CD4-positive, alpha-beta T cell (primary cell): ENCODE measurements at regions not wholly inside any gene's neighbourhood (a gene's known extent, or its start where the extent isn't known, plus 50 kb on each side); places are given as distances from the start of the nearest gene placed in this dataset.
A peak's percentile ranks its signal among the peaks of the same experiment; 100 is the strongest.

Experiments used
- ATAC-seq: fragments of 200-7000 bp; cut with Tn5 transposase; one replicate; pipeline ENCODE4 v1.10.0; 2022; ENCODE audit warnings: mild to moderate bottlenecking; ENCODE audit not compliant: poor library complexity
- CTCF ChIA-PET: fragments of 350-600 bp; sonication (Branson Sonifier 250); formaldehyde crosslinking; loops from one replicate; lab custom pipeline; 2021; ENCODE audit warnings: antibody characterized with exemption, inconsistent platforms; lab: Charles Lee
- POLR2A ChIA-PET: fragments of 350-600 bp; sonication (Branson Sonifier 250); formaldehyde crosslinking; loops from one replicate; lab custom pipeline; 2021; ENCODE audit warnings: antibody characterized with exemption, inconsistent platforms; lab: Charles Lee
- DNase-seq, 14 experiments: peaks; one replicate each; pipeline ENCODE4 v3.0.0-alpha.2; 2013 to 2020; ENCODE audit warnings: mixed read lengths in 2 of 14
- H3K27ac ChIP-seq, 2 donors: one replicate each; pipeline versions ENCODE4 v1.5.1 to v1.7.0; 2013; ENCODE audit warnings: low read length in 2 of 2, low read depth in 1 of 2, mild to moderate bottlenecking in 1 of 2
- H3K27me3 ChIP-seq, 2 experiments: 1 replicate in 1 of 2; 2 replicates in 1 of 2; pipeline versions ENCODE4 v1.6.1 to v1.7.0; 2013; ENCODE audit warnings: low read length in 2 of 2, control low read depth in 1 of 2, mild to moderate bottlenecking in 1 of 2, moderate library complexity in 1 of 2; ENCODE audit not compliant: insufficient read depth in 2 of 2, control insufficient read depth in 1 of 2
- H3K36me3 ChIP-seq: one replicate; pipeline ENCODE4 v1.6.1; 2013; ENCODE audit warnings: low read length, control low read depth; ENCODE audit not compliant: insufficient read depth
- H3K4me1 ChIP-seq: one replicate; pipeline ENCODE4 v1.6.1; 2013; ENCODE audit warnings: low read length, control low read depth; ENCODE audit not compliant: insufficient read depth
- H3K4me3 ChIP-seq: one replicate; pipeline ENCODE4 v1.5.1; 2013; ENCODE audit warnings: mild to moderate bottlenecking, low read length, moderate library complexity
- H3K9me3 ChIP-seq, 2 experiments: 1 replicate in 1 of 2; 2 replicates in 1 of 2; pipeline versions ENCODE4 v1.6.1 to v1.7.0; 2013; ENCODE audit warnings: low read length in 2 of 2, mild to moderate bottlenecking in 2 of 2, control low read depth in 1 of 2, moderate library complexity in 1 of 2; ENCODE audit not compliant: control insufficient read depth in 1 of 2, insufficient read depth in 1 of 2
- H3K27ac Mint-ChIP-seq: one replicate; pipeline ENCODE4 v1.8.0; 2020; ENCODE audit warnings: mixed read lengths
- H3K27me3 Mint-ChIP-seq: one replicate; pipeline ENCODE4 v1.8.0; 2021; ENCODE audit warnings: mixed read lengths
- H3K36me3 Mint-ChIP-seq: one replicate; pipeline ENCODE4 v1.8.0; 2021; ENCODE audit warnings: low read depth, mixed read lengths
- H3K4me1 Mint-ChIP-seq: one replicate; pipeline ENCODE4 v1.8.0; 2021; ENCODE audit warnings: low read depth, mixed read lengths
- H3K4me3 Mint-ChIP-seq: one replicate; pipeline ENCODE4 v1.8.0; 2020; ENCODE audit warnings: mild to moderate bottlenecking, mixed read lengths
- H3K9me3 Mint-ChIP-seq: one replicate; pipeline ENCODE4 v1.8.0; 2020; ENCODE audit warnings: mixed read lengths
- intact Hi-C, 2 experiments: fragments of 100-400 bp; cut with DNase I in 1 of 2; cut with micrococcal nuclease in 1 of 2; formaldehyde crosslinking; loops; one replicate each; pipeline versions ENCODE4 v1.15.1 to v1.9.0; 2023 to 2025; cut with DNase I, micrococcal nuclease
- TF ChIP-seq, protein P1 (sequence below): fragments of 200-600 bp; IDR thresholded peaks from one replicate; pipeline ENCODE4 v1.8.0; 2022; ENCODE audit warnings: antibody characterized with exemption, mild to moderate bottlenecking

DNA sequence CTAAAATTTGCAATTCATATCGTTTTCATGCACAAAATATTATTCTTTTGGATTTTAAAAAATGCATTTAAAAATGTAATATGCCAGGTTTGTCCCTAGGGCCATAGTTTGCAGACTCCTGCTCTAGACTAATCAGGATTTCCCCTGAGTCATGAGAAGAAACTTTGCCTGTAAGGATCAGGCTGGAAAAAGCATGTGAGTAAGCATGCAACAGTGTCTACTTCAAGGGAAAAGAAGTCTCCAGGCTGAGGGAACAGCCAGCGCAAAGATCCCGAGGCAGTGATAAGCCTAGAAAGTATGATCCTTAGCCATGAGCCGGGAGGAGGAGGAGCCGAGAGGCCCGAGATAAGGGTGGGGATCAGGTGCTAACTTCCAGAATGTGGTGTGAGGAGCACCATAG, 382.8 kb upstream of the CFAP20DC start:
- Mint-ChIP-seq H3K36me3 (no peaks in the 10 kb centered on the region), H3K9me3 (no peaks in the 10 kb centered on the region), H3K4me1 (peaks cover 24% of the 10 kb centered on the region), H3K27ac (no peak overlapping the region), H3K27me3 (no peaks in the 10 kb centered on the region), H3K4me3 (no peak overlapping the region)
- no peak overlapping the region for H3K4me3 ChIP-seq
- TF ChIP-seq, protein P1, sequence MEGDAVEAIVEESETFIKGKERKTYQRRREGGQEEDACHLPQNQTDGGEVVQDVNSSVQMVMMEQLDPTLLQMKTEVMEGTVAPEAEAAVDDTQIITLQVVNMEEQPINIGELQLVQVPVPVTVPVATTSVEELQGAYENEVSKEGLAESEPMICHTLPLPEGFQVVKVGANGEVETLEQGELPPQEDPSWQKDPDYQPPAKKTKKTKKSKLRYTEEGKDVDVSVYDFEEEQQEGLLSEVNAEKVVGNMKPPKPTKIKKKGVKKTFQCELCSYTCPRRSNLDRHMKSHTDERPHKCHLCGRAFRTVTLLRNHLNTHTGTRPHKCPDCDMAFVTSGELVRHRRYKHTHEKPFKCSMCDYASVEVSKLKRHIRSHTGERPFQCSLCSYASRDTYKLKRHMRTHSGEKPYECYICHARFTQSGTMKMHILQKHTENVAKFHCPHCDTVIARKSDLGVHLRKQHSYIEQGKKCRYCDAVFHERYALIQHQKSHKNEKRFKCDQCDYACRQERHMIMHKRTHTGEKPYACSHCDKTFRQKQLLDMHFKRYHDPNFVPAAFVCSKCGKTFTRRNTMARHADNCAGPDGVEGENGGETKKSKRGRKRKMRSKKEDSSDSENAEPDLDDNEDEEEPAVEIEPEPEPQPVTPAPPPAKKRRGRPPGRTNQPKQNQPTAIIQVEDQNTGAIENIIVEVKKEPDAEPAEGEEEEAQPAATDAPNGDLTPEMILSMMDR, result no peak
- POLR2A ChIA-PET, result no interaction called here
- no peaks in the 10 kb centered on the region for H3K27me3 ChIP-seq
- DNase-seq (no peak), ATAC-seq (no peak)
- intact Hi-C loops, result loop anchor here in 1 of 2 experiments (2.0 kb wide), 1 partner anchor 16 kb away; no protein-coding TSS in a partner anchor
- no peak overlapping the region for H3K27ac ChIP-seq
- peaks cover 0 to 5% of the 10 kb centered on the region in 2 experiments for H3K9me3 ChIP-seq
- H3K36me3 ChIP-seq, result no peaks in the 10 kb centered on the region
- CTCF ChIA-PET, result no interaction called here
- H3K4me1 ChIP-seq, result peaks cover 6% of the 10 kb centered on the region

DNA sequence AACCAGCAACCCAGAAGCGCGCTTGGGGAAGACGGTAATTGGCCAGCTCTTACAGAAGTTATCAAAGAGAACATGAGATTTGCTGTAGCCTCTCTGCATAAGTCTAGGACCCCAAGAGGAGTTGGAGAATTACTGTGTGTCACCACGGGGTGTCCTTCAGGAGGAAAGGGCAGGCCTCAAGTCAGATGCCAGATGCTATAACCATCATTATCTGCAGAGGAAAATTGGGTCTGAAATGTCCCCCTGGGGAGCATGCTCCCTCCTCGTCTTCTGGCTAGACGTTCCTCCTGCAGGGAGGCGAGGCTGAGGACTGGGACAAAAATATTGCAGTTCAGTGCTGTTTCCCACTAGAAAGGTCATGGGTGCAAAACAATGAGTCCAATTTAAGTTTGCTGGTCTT, 380.5 kb upstream of the CFAP20DC start:
- no peak overlapping the region for H3K4me3 Mint-ChIP-seq
- no peak for ATAC-seq

DNA sequence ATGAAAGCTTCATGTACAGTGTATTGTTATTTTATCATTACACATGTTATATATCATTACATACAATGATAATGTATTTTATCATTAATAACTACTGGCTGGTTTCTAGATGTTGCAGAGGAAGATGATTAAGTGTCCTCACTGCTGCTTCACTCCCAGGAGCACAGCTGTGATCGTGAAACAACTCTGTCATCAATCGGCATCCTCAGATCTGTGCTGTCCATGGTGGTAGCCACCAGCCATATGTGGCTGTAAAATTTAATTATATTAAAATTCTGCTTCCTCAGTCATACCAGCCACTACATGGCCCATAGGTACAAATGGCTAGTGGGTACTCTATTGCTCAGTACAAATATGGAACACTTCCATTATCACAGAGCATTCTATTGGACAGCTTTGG, 379.4 kb upstream of the CFAP20DC start:
- H3K27me3 ChIP-seq, result no peaks in the 10 kb centered on the region
- Mint-ChIP-seq H3K36me3 (no peaks in the 10 kb centered on the region), H3K4me3 (no peak overlapping the region), H3K27me3 (no peaks in the 10 kb centered on the region), H3K27ac (peak overlapping the region; percentile 2), H3K4me1 (peaks cover 48% of the 10 kb centered on the region), H3K9me3 (no peaks in the 10 kb centered on the region)
- CTCF ChIA-PET, result interaction anchor here (0.6 to 1.6 kb wide), 2 partner anchors 9 to 277 kb away, joined by 3 to 4 read pairs; no protein-coding TSS in a partner anchor
- POLR2A ChIA-PET, result interaction anchor here (0.9 kb wide), 1 partner anchor 23 kb away, joined by 3 read pairs; no protein-coding TSS in a partner anchor
- H3K4me1 ChIP-seq, result peaks cover 36% of the 10 kb centered on the region
- intact Hi-C loops, result loop anchor here (10.0 kb wide), 2 partner anchors 114 to 116 kb away; no protein-coding TSS in a partner anchor
- ATAC-seq (no peak), DNase-seq (no peak)
- no peaks in the 10 kb centered on the region for H3K36me3 ChIP-seq
- TF ChIP-seq, protein P1, result no peak
- peaks cover 0 to 5% of the 10 kb centered on the region in 2 experiments for H3K9me3 ChIP-seq
- no peak overlapping the region for H3K4me3 ChIP-seq
- H3K27ac ChIP-seq, result no peak overlapping the region

More for the DNA sequence above, 380.5 kb upstream of the CFAP20DC start:
- intact Hi-C loops, result no loop called here
- Histone ChIP-seq H3K36me3 (no peaks in the 10 kb centered on the region), H3K9me3 (peaks cover 0 to 5% of the 10 kb centered on the region in 2 experiments), H3K27me3 (no peaks in the 10 kb centered on the region), H3K27ac (no peak overlapping the region), H3K4me3 (no peak overlapping the region), H3K4me1 (peaks cover 24% of the 10 kb centered on the region)
- peaks cover 37% of the 10 kb centered on the region for H3K4me1 Mint-ChIP-seq
- POLR2A ChIA-PET, result no interaction called here
- no peaks in the 10 kb centered on the region for H3K36me3 Mint-ChIP-seq
- H3K27ac Mint-ChIP-seq, result no peak overlapping the region
- no peaks in the 10 kb centered on the region for H3K9me3 Mint-ChIP-seq
- CTCF ChIA-PET, result no interaction called here
- TF ChIP-seq, protein P1, result no peak
- no peaks in the 10 kb centered on the region for H3K27me3 Mint-ChIP-seq
- no peak for DNase-seq
